ENCODE measurements at regions not wholly inside any gene's neighbourhood (a gene's known extent, or its start where the extent isn't known, plus 50 kb on each side); places are given as distances from the start of the nearest gene placed in this dataset.

DNA sequence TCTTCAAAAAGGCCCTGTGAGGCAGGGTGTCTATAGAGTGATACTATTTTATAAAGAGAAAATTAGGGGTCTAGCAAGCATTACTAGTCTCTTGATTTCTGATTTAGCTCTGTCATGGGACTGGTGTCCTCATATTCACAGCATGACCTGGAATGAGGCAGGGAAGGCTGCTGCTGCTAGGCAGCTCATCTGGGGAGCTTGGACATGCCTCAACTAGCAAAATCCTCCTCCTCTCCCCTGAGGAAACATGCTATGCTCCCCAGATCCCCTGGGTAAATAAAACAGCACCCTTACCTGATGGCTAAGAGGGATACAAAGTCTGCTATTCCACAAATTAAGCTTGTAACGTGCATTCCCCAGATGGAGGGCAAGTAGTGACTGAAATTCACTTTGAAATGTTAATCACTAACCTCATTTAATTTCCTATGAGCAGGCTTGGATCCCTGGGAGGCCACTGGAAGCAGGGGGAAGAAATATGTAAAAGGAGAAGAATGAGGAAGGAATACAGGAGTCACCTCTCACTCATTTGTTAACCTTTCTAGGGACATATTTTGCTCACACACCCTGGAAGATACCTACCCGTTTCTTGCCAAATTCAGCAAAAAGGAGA, 709.4 kb downstream of the SQOR start:
- H4K5ac ChIP-seq (ENCODE audit: low read depth, low read length) = no peak overlapping the region
- no CpG with 5 or more reads among the region's 2 CpGs for WGBS, 2 experiments (ENCODE audit: extremely low coverage in 2 of 2, insufficient read length in 1 of 2)
- DNase-seq = no peak
- no peak overlapping the region for H2AK5ac ChIP-seq (ENCODE audit: low read depth, low read length)
- H3K4me1 ChIP-seq (ENCODE audit: control insufficient read depth, insufficient read depth, low read length) = no peaks in the 10 kb centered on the region
- no TSS peak for BruUV-seq (replicated peaks)
- H2AK9ac ChIP-seq (replicated peaks; ENCODE audit: low read depth, low read length, poor library complexity) = no peak overlapping the region
- no peak overlapping the region for H3K23ac ChIP-seq (ENCODE audit: low read depth, low read length)
- H3K9me1 ChIP-seq (ENCODE audit: insufficient read depth, low read length) = no peaks in the 10 kb centered on the region
- H2BK120ac ChIP-seq (ENCODE audit: low read depth, low read length) = no peak overlapping the region
- no peak overlapping the region for H4K8ac ChIP-seq (ENCODE audit: low read depth in 2 of 2, low read length in 2 of 2)
- H3K56ac ChIP-seq (ENCODE audit: extremely low read depth, insufficient read depth, low read length) = no peak overlapping the region
- H3K79me1 ChIP-seq (ENCODE audit: low read depth in 1 of 2, low read length in 2 of 2) = no peaks in the 10 kb centered on the region
- peaks cover 9% of the 10 kb centered on the region for H3K9me3 ChIP-seq (ENCODE audit: control insufficient read depth, insufficient read depth, low read length)
- no peak overlapping the region for H3K4ac ChIP-seq (ENCODE audit: low read depth, low read length)
- H3K27me3 ChIP-seq (ENCODE audit: control insufficient read depth, insufficient read depth, low read length) = no peaks in the 10 kb centered on the region
- ChIA-PET CTCF (no interaction called here), POLR2A (ENCODE audit: unreplicated experiment) (no interaction called here)
- no peak overlapping the region for H4K91ac ChIP-seq (ENCODE audit: insufficient read depth, low read depth, low read length)
- TF ChIP-seq FOS (IDR thresholded peaks at IDR 0.05; ENCODE audit: low read depth, low read length) = no peak
- TF ChIP-seq MXI1 (IDR thresholded peaks at IDR 0.05; ENCODE audit: borderline replicate concordance, low read depth, low read length) = no peak
- no peak for TF ChIP-seq CTCF (conservative IDR thresholded peaks at IDR 0.05; ENCODE audit: low read depth, low read length)
- TF ChIP-seq RFX5 (IDR thresholded peaks at IDR 0.05; ENCODE audit: low read depth, low read length) = no peak
- no peak for TF ChIP-seq NFE2L2 (IDR thresholded peaks at IDR 0.05; ENCODE audit: low read depth, low read length)
- TF ChIP-seq POLR2A (IDR thresholded peaks at IDR 0.05; ENCODE audit: low read depth, low read length) = no peak
- no peak for TF ChIP-seq CHD1 (IDR thresholded peaks at IDR 0.05; ENCODE audit: low read depth, low read length)
- no peak for TF ChIP-seq CEBPB (IDR thresholded peaks at IDR 0.05; ENCODE audit: low read depth, low read length)
- no peak for TF ChIP-seq MAZ (IDR thresholded peaks at IDR 0.05; ENCODE audit: borderline replicate concordance, low read depth, low read length)
- no peak for TF ChIP-seq BHLHE40 (IDR thresholded peaks at IDR 0.05; ENCODE audit: low read depth, low read length)
- TF ChIP-seq, protein P1, sequence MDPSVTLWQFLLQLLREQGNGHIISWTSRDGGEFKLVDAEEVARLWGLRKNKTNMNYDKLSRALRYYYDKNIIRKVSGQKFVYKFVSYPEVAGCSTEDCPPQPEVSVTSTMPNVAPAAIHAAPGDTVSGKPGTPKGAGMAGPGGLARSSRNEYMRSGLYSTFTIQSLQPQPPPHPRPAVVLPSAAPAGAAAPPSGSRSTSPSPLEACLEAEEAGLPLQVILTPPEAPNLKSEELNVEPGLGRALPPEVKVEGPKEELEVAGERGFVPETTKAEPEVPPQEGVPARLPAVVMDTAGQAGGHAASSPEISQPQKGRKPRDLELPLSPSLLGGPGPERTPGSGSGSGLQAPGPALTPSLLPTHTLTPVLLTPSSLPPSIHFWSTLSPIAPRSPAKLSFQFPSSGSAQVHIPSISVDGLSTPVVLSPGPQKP (IDR thresholded peaks at IDR 0.05; ENCODE audit: borderline replicate concordance, low read depth, low read length) = no peak
- no peak for TF ChIP-seq MAFK (IDR thresholded peaks at IDR 0.05; ENCODE audit: low read depth, low read length)
- TF ChIP-seq SMC3 (IDR thresholded peaks at IDR 0.05; ENCODE audit: low read depth, low read length) = no peak
- TF ChIP-seq RCOR1 (IDR thresholded peaks at IDR 0.05; ENCODE audit: insufficient replicate concordance, low read length) = no peak
- TF ChIP-seq, protein P2, sequence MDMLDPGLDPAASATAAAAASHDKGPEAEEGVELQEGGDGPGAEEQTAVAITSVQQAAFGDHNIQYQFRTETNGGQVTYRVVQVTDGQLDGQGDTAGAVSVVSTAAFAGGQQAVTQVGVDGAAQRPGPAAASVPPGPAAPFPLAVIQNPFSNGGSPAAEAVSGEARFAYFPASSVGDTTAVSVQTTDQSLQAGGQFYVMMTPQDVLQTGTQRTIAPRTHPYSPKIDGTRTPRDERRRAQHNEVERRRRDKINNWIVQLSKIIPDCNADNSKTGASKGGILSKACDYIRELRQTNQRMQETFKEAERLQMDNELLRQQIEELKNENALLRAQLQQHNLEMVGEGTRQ (IDR thresholded peaks at IDR 0.05; ENCODE audit: low read depth, low read length) = no peak
- no peak for TF ChIP-seq RAD21 (IDR thresholded peaks at IDR 0.05; ENCODE audit: low read length)
- H3K14ac ChIP-seq (replicated peaks; ENCODE audit: low read depth, low read length) = no peak overlapping the region
- H3K18ac ChIP-seq (ENCODE audit: low read depth, low read length) = no peak overlapping the region
- no peak overlapping the region for H3K4me2 ChIP-seq (ENCODE audit: low read depth, low read length)
- no peak for ATAC-seq (ENCODE audit: low read depth)
- H2BK5ac ChIP-seq (ENCODE audit: low read depth, low read length, poor library complexity, severe bottlenecking) = no peak overlapping the region
- H2BK15ac ChIP-seq (ENCODE audit: low read depth, low read length) = no peak overlapping the region
- no peaks in the 10 kb centered on the region for H4K20me1 ChIP-seq (ENCODE audit: insufficient read depth, low read length)
- no peak overlapping the region for H3K9ac ChIP-seq (ENCODE audit: low read depth, low read length)
- H2AFZ ChIP-seq (replicated peaks; ENCODE audit: low read length, poor library complexity) = no peak overlapping the region
- dilution Hi-C loops (cut with HindIII; ENCODE audit: low sequenced_read_pairs, unreplicated experiment) = no loop called here
- intact Hi-C loops (cut with micrococcal nuclease) = no loop called here
- in situ Hi-C loops (cut with MboI; ENCODE audit: low sequenced_read_pairs) = no loop called here
- no peak overlapping the region for H3K4me3 ChIP-seq (ENCODE audit: insufficient read depth, low read depth, low read length)
- no peak overlapping the region for H2BK20ac ChIP-seq (ENCODE audit: low read depth, low read length)
- no peaks in the 10 kb centered on the region for H3K36me3 ChIP-seq (ENCODE audit: control insufficient read depth, insufficient read depth, low read length)
- no peak overlapping the region for H3K27ac ChIP-seq (ENCODE audit: insufficient read depth, low read length)

Data from IMR-90 (cell line).